ENCODE measurements at regions not wholly inside any gene's neighbourhood (a gene's known extent, or its start where the extent isn't known, plus 50 kb on each side); places are given as distances from the start of the nearest gene placed in this dataset.
A peak's percentile ranks its signal among the peaks of the same experiment; 100 is the strongest.

GRCh38 chr1:195195423-195196057 lies 1412.7 kb downstream of the KCNT2 start:
- Histone ChIP-seq H3K9me3 (ENCODE audit: insufficient read depth, low read depth, low read length) (no peaks in the 10 kb centered on the region), H4K20me1 (ENCODE audit: insufficient read depth, low read length, poor library complexity, severe bottlenecking) (no peaks in the 10 kb centered on the region), H3K4me1 (ENCODE audit: insufficient read depth, low read length, poor library complexity, severe bottlenecking) (peaks cover 4% of the 10 kb centered on the region), H3K27me3 (ENCODE audit: insufficient read depth, low read length, poor library complexity, severe bottlenecking) (no peaks in the 10 kb centered on the region), H3K36me3 (ENCODE audit: insufficient read depth, low read length) (no peaks in the 10 kb centered on the region), H3K4me3 (ENCODE audit: low read length, poor library complexity, severe bottlenecking) (peak overlapping the region; percentile 72), H3K4me2 (ENCODE audit: low read depth, low read length, poor library complexity, severe bottlenecking) (peak overlapping the region; percentile 70), H3F3A (ENCODE audit: low read depth) (no peaks in the 10 kb centered on the region), H3K79me2 (ENCODE audit: insufficient read depth, low read length) (no peaks in the 10 kb centered on the region), H3K9me2 (replicated peaks; ENCODE audit: low read depth, low read length) (no peaks in the 10 kb centered on the region), H2AFZ (ENCODE audit: low read length) (peak overlapping the region; percentile 87), H3K9ac (ENCODE audit: low read depth, low read length, poor library complexity, severe bottlenecking) (peak overlapping the region; percentile 8)
- TF ChIP-seq EZH2phosphoT487 (IDR thresholded peaks at IDR 0.05; ENCODE audit: borderline replicate concordance) (no peak), CTCF (conservative IDR thresholded peaks at IDR 0.05; ENCODE audit: low read length) (no peak)

GRCh38 chr1:195193134-195193533 lies 1415.1 kb downstream of the KCNT2 start:
- TF ChIP-seq CTCF (conservative IDR thresholded peaks at IDR 0.05; ENCODE audit: low read length) = no peak
- no peak for TF ChIP-seq EZH2phosphoT487 (IDR thresholded peaks at IDR 0.05; ENCODE audit: borderline replicate concordance)
- no peaks in the 10 kb centered on the region for H3F3A ChIP-seq (ENCODE audit: low read depth)
- no peak overlapping the region for H2AFZ ChIP-seq (ENCODE audit: low read length)
- no peak overlapping the region for H3K4me2 ChIP-seq (ENCODE audit: low read depth, low read length, poor library complexity, severe bottlenecking)
- no peaks in the 10 kb centered on the region for H3K9me2 ChIP-seq (replicated peaks; ENCODE audit: low read depth, low read length)
- H3K4me1 ChIP-seq (ENCODE audit: insufficient read depth, low read length, poor library complexity, severe bottlenecking) = peaks cover 4% of the 10 kb centered on the region
- H3K36me3 ChIP-seq (ENCODE audit: insufficient read depth, low read length) = no peaks in the 10 kb centered on the region
- no peaks in the 10 kb centered on the region for H3K9me3 ChIP-seq (ENCODE audit: insufficient read depth, low read depth, low read length)
- no peak overlapping the region for H3K9ac ChIP-seq (ENCODE audit: low read depth, low read length, poor library complexity, severe bottlenecking)
- no peaks in the 10 kb centered on the region for H3K27me3 ChIP-seq (ENCODE audit: insufficient read depth, low read length, poor library complexity, severe bottlenecking)
- H3K79me2 ChIP-seq (ENCODE audit: insufficient read depth, low read length) = no peaks in the 10 kb centered on the region
- no peak overlapping the region for H3K4me3 ChIP-seq (ENCODE audit: low read length, poor library complexity, severe bottlenecking)
- H4K20me1 ChIP-seq (ENCODE audit: insufficient read depth, low read length, poor library complexity, severe bottlenecking) = no peaks in the 10 kb centered on the region

GRCh38 chr1:195188821-195189220 lies 1419.4 kb downstream of the KCNT2 start:
- H4K20me1 ChIP-seq (ENCODE audit: insufficient read depth, low read length, poor library complexity, severe bottlenecking) = no peaks in the 10 kb centered on the region
- no peak overlapping the region for H3K9ac ChIP-seq (ENCODE audit: low read depth, low read length, poor library complexity, severe bottlenecking)
- no peaks in the 10 kb centered on the region for H3K36me3 ChIP-seq (ENCODE audit: insufficient read depth, low read length)
- H3K4me1 ChIP-seq (ENCODE audit: insufficient read depth, low read length, poor library complexity, severe bottlenecking) = no peaks in the 10 kb centered on the region
- H3K4me3 ChIP-seq (ENCODE audit: low read length, poor library complexity, severe bottlenecking) = no peak overlapping the region
- no peak overlapping the region for H3K4me2 ChIP-seq (ENCODE audit: low read depth, low read length, poor library complexity, severe bottlenecking)
- no peaks in the 10 kb centered on the region for H3K9me2 ChIP-seq (replicated peaks; ENCODE audit: low read depth, low read length)
- no peaks in the 10 kb centered on the region for H3K9me3 ChIP-seq (ENCODE audit: insufficient read depth, low read depth, low read length)
- H3K27me3 ChIP-seq (ENCODE audit: insufficient read depth, low read length, poor library complexity, severe bottlenecking) = no peaks in the 10 kb centered on the region
- TF ChIP-seq CTCF (conservative IDR thresholded peaks at IDR 0.05; ENCODE audit: low read length) = no peak
- no peak for TF ChIP-seq EZH2phosphoT487 (IDR thresholded peaks at IDR 0.05; ENCODE audit: borderline replicate concordance)
- H3K79me2 ChIP-seq (ENCODE audit: insufficient read depth, low read length) = no peaks in the 10 kb centered on the region
- H2AFZ ChIP-seq (ENCODE audit: low read length) = no peak overlapping the region
- H3F3A ChIP-seq (ENCODE audit: low read depth) = no peaks in the 10 kb centered on the region

Data from Loucy (cell line).